GM12892 (cell line): ENCODE measurements at regions not wholly inside any gene's neighbourhood (a gene's known extent, or its start where the extent isn't known, plus 50 kb on each side); places are given as distances from the start of the nearest gene placed in this dataset.

Experiments used
- POLR2A ChIP-seq: IDR thresholded peaks from 2 replicates; pipeline ENCODE4 v1.6.1; 2011; ENCODE audit warnings: low read depth, low read length, control low read depth
- POLR2AphosphoS5 ChIP-seq: IDR thresholded peaks from 2 replicates; pipeline ENCODE4 v1.6.1; 2011; ENCODE audit warnings: low read depth, low read length, control low read depth
- TAF1 ChIP-seq: IDR thresholded peaks from 2 replicates; pipeline ENCODE4 v1.6.1; 2011; ENCODE audit warnings: low read depth, mild to moderate bottlenecking, control low read depth, low read length, borderline replicate concordance

- TF ChIP-seq TAF1 (no peak), POLR2AphosphoS5 (no peak), POLR2A (no peak)
These were observed 694.1 kb downstream of the TYW1 start for GRCh38 chr7:67690700-67691099.
